ENCODE measurements at regions not wholly inside any gene's neighbourhood (a gene's known extent, or its start where the extent isn't known, plus 50 kb on each side); places are given as distances from the start of the nearest gene placed in this dataset.

- no peak overlapping the region for H3K4me3 ChIP-seq
- in situ Hi-C loops (cut with MboI; ENCODE audit: low sequenced_read_pairs in 4 of 4) (no loop called here), intact Hi-C loops (cut with DNase I; ENCODE audit: low total_unique reads) (no loop called here)
- H3K36me3 ChIP-seq = no peaks in the 10 kb centered on the region
- DNase-seq (no peak), ATAC-seq (no peak)
- H3K4me1 ChIP-seq = no peaks in the 10 kb centered on the region
- no peaks in the 10 kb centered on the region for H3K27me3 ChIP-seq
- no peaks in the 10 kb centered on the region for H3K9me3 ChIP-seq
- TF ChIP-seq POLR2A (IDR thresholded peaks at IDR 0.05) (no peak), CTCF (IDR thresholded peaks at IDR 0.05 in 4 of 5, conservative IDR thresholded peaks at IDR 0.05 in 1 of 5) (no peak)
- no peak overlapping the region for H3K27ac ChIP-seq
These were observed 97.1 kb downstream of the DUSP10 start for GRCh38 chr1:221644663-221645258.

GRCh38 chr1:221648201-221648600 is 93.7 kb downstream of the DUSP10 start:
- intact Hi-C loops (cut with DNase I; ENCODE audit: low total_unique reads) = no loop called here
- no peak for TF ChIP-seq CTCF (IDR thresholded peaks at IDR 0.05 in 4 of 5, conservative IDR thresholded peaks at IDR 0.05 in 1 of 5)
- no peak for TF ChIP-seq POLR2A (IDR thresholded peaks at IDR 0.05)
- DNase-seq (no peak), ATAC-seq (no peak)
- in situ Hi-C loops (cut with MboI; ENCODE audit: low sequenced_read_pairs in 4 of 4) = no loop called here
- Histone ChIP-seq H3K36me3 (no peaks in the 10 kb centered on the region), H3K4me1 (no peaks in the 10 kb centered on the region), H3K27me3 (no peaks in the 10 kb centered on the region), H3K9me3 (no peaks in the 10 kb centered on the region), H3K27ac (no peak overlapping the region), H3K4me3 (no peak overlapping the region)
